H1 (cell line): ENCODE measurements at regions not wholly inside any gene's neighbourhood (a gene's known extent, or its start where the extent isn't known, plus 50 kb on each side); places are given as distances from the start of the nearest gene placed in this dataset.

Experiments
- ASH2L ChIP-seq: fragments of 200-600, 300-600 bp; sonication (generic); IDR thresholded peaks from one replicate; pipeline ENCODE4 v1.7.1; 2017; ENCODE audit warnings: low read length
- USF2 ChIP-seq: IDR thresholded peaks from 2 replicates; pipeline ENCODE4 v1.6.1; 2011; ENCODE audit warnings: low read length, improper control_type of control experiment

- TF ChIP-seq USF2 (no peak), ASH2L (no peak)
Observed at GRCh38 chr10:100683004-100683403, 62.4 kb upstream of the PAX2 start (continued).
